Hematopoietic multipotent progenitor cell treated with erythropoietin and hydrocortisone succinate and interleukin-3 and kit ligand, for 6 days (in vitro differentiated cells): ENCODE measurements at regions not wholly inside any gene's neighbourhood (a gene's known extent, or its start where the extent isn't known, plus 50 kb on each side); places are given as distances from the start of the nearest gene placed in this dataset.

Experiments used
- DNase-seq: peaks from one replicate; pipeline ENCODE4 v3.0.0-alpha.2; 2015

DNA sequence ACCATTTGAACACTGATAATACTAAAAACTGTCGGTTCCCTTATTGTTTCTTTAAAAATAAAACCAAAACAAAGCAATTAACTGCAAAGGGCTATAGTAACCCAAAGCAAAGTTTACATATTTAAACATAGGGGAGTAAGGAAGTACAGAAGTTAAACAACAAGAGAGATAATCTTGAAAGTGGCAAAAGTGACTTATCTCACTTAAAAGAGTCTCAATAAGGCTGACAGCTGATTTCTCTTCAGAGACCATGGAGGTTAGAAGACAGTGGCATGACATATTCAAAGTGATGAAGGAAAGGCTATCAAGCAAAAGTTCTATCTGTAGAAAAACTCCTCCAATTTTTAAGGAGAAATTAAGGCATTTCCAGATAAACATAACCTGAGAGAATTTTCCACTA, 233.5 kb upstream of the HDAC9 start:
- DNase-seq = peak; percentile 35

DNA sequence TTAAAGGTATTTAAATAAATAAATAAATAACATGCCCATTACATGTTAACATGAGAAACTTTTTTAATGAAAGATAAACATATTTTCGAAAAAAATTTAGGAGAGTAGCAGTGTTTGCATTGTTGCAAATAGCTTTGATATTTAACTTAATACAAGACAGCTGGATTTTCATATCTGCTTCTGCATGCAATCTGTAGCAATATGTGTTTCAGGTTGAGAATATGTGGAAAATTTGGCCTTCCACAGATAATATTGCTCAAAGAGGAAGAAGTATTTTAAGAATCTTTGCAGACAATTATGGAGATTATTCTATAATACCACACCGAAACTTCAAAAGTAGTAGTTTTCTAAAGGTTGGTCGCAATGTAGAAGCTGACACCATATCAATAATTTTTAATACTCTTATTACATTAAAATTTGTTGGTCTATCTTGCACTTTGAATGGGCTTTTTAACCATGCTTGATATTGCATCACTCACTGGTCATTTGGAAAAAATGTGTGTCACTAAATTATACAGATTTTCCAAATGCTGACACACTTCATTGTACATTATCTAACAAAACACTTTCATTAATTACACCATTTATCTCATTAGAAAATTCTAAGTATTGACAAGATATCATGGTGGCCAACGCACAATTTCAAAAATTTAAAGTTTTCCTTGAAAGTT, 229.8 kb upstream of the HDAC9 start:
- no peak for DNase-seq

DNA sequence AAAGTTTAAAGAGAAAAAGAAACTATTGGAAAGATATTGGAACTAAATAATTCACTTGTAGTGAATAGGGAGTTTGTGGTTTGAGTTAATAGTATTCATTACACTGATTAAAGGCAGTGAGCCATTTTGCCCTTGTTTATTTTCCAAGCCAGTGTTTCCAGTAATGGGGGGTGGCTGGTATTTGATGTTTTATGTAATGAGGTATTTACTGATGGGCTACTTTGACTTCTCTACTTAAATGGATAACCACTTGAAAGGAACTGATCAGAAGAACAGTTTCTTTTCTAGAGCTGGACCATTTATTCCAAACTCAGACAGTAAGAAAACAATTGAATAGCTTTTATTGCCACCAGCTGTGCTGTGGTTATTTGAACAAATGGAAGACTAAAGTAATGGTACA, 227.0 kb upstream of the HDAC9 start:
- no peak for DNase-seq

DNA sequence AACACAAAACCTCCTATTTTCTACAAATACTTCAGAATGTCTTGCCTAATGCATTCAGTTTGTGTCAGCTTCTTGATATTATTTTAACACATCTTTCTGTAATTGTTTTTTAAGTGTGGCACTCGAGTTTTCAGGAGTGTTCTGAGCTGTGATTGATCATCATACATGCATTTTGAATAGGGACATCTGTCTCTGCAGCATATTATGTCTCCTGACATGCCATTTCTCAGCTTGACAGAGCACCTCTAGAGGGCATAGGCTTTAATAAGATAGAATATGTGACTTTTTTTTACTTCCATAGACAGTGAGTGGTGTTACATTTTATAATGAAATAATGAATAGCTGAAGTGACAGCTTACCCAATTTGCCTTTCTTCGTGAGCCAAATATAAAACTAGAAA, 219.2 kb upstream of the HDAC9 start:
- DNase-seq = no peak

DNA sequence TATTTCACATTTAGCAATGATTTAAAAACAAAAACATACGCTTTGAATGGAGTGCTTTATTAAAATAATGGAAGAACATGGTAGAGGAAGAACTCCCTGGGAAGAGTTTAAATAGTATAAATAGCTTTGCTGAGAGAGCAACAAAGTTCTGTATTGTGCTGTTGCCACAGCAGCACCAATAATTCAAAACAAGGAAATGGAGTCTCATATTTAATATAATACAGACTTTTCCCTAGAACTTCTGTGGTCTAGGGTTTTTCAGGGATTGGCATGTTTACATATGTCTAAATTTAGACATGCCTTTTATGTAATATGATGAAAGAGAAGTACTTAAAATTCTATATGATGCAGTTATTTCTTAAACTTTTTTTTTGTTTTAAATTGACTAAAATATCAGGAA, 217.2 kb upstream of the HDAC9 start:
- no peak for DNase-seq

DNA sequence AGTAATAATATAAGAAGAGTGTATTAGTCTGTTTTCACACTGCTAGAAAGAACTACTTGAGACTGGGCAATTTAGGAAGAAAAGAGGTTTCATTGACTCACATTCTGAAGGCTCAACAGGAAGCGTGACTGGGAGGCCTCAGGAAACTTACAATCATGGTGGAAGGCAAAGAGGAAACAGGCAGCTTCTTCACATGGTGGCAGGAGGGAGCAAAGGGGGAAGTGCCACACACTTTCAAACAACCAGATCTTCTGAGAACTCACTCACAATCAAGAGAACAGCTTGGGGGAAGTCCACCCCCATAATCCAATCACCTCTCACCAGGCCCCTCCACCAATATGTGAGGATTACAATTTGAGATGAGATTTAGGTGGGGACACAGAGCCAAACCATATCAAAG, 212.5 kb upstream of the HDAC9 start:
- DNase-seq = no peak

DNA sequence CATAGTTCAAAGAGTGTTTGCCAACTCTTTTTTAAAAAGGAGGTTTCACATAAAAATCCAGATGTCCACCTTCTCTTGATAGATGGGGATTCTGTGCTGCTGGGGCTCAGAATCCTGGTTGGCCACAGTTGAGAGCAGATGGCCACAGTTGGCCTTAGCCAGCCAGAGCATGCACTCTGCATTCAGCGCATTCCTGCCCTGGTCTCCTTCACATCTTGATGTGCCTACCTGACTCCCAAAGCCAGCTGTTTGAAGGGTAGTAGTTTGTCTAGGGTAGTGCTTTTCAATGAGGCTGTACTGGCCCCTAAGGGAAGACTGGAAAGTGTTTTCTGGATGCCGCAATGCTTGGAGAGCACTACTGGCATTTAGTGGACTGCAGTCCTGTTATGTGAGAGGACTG, 208.1 kb upstream of the HDAC9 start:
- DNase-seq = no peak

DNA sequence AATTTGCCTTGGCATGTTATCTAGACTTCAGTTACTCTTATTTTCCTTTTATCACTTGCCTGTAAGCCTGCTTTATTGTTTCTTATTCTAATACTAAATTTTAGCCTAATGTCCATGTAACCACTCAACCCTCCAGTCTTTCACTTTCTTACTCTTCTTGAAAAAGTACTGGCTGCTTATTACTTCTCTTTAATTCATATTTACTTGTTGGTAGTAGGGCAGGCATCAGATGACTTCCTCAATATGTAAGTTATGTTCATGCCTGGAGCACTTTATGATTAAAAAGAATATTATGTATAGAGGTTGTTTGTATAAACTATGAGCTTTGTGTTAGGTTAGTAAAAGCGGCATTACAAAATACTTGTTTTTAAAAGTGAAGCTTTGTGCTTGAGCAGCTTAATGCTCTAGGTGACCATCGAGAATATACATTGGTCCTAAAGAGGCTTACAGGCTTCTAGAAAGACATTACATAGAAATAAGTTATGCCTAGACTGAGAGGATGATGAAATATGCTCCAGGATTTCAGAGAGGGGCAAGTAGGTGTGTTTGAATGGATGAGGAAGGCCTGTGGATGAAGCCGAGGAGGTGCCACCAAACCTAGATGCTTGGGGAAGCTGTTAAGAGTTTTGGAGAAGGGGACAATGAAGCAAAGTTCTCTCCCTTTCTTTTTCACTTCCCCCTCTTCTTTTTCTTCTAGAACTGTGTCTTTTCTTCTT, 207.1 kb upstream of the HDAC9 start:
- no peak for DNase-seq

DNA sequence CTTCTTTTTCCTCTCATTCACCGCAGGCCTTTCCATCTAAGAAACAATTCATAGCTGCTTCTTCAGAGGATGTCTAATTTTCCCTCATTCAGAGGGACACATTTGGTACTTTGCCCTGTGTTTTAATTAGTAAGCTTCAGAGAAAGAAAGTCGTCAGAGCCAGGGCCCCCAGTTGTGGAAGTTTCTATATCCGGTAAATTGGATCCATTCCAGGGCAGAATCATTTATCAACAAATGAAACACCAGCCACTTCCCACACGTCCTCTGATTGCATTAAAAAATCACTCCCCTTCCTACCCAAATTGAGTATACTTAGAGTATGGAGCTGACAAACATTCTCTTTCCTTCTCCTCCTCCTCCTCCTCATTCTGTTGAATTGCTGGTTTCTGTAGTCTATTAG, 205.8 kb upstream of the HDAC9 start:
- DNase-seq = no peak

DNA sequence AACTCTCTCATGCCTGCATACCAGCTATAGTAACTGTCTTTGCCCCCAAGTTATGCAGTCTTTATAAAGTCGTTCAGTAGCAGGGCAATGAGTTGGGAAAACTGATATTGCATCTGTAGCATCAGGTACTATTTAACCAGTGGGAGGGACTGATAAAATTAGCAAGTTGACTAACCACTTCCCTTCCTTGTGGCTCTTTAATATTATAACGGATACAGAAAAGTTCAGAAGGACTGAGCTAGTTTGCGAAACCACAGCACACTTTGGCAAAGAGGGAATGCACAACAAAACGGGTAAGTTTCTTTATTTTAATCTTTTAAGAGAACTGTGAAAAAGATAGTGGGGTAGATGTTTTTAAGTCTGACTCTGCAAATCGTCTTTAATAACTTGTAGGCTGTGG, 205.3 kb upstream of the HDAC9 start:
- DNase-seq = peak; percentile 45

DNA sequence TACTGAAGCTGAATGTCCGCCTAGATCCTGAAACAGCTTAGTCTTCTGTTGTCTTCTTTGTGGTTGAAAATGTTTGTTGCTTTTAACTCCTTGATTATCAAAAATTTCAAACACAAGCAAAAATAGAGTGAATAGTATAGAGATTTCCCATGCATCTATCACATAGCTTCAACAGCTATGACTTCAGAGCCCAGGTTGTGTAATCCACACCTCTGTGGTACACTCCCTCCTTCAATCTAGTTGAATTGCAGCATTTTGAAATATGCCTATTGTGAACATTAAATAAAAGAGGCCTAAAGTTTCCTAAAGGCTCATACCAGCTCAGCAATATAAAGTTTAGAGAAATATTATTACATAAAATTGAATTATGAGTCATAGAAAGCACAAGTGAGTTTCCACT, 204.7 kb upstream of the HDAC9 start:
- DNase-seq = peak; percentile 38

DNA sequence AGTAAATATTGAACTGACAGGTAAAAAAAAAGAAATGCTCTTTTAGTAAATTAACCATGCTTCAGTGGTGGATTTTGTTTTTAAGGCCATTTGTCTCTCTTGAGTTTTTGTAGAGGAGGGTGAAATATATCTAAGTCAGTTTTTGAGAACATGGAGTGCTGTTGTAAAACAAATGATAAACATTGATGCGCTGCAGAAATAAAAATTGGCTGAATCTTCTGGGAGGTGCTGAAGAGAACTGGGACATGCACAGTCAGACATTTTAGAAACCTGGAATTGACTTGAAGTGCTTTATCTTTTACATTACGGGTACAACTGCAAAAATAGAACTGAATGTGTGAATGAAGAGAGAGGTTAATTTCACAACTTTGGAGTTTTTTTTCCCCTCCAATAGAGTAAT, 203.0 kb upstream of the HDAC9 start:
- no peak for DNase-seq

DNA sequence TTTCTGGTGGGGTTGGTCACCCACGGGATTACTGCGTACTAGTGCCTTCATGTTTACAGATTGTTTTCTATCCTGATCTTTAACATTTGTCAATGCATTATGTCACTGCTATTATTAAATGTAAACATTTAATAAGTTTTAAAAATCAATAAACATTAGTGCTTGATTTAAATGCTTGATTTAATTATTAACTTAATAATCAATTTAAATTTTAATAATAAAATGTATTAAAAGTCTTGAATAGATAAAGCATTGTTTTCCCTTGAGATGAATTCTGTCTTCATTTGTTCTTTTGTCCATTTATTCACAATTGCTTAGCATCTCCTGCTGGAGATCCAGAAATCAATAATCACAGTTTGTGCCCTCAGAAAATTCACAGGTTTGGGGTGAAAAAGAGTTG, 201.8 kb upstream of the HDAC9 start:
- no peak for DNase-seq

DNA sequence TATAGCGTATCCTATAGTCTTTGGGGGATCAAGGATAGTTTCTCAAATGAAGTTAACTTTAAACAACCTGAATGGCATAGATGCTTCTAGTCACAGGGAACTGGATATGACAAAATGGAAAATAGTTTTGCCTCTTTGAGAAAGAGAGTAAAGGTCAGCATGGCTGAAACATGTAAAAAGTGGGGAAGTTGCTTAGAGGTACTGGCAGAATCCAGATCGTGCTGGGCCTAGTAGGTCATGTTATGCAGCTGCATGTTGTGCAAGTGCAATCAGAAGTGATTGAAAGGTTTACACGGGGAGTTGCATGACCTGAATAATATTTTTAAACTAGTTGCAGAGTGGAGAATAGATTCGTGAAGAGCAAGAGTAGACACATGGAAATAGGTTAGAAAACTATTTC, 201.1 kb upstream of the HDAC9 start:
- DNase-seq = no peak

DNA sequence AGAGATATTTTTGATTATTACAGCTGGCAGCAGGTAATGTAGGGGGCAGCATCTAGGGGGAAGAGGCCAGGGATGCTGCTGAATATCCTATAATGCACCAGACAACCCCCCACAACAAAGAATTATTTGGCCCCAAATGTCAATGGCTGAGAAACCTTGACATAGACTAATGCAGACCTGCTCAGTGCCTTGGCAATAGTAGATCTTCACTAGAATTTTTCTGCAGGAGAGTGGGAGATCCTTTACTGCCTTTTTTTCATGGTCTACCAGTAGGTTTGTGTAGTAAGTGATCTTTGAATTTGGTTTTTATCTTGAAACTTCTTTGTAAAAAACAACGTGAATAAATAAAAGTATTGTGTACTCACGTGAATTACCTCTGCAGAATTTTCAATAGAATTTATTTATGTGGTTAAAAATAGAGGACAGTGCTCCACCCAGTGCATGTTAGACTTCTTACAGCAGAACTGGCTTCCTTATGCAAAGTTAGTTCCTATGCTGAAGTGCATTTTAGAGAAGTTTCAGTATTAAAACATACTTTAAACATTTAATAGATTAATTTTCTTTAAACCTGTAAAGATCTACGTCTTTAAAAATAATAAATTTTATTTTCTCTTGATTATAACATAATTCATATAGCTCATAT, 199.6 kb upstream of the HDAC9 start:
- no peak for DNase-seq

DNA sequence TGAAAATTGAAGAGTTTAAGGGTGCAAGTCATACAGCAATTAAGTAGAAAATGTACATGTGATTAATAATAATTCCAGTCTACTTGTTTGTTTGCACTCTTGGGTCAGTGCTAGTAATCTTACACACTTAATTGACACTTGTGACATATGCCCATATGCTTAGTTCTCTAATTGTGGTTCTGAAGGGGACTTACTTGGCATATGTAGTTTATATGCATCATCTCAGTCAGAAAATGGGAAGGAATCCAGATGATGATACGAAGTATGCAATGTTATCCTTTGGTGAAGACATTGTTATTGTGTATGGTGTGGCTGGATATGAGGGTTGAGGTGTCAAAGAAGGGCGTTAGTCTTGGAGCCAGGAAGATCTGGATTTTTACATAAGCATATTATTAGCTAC, 193.5 kb upstream of the HDAC9 start:
- no peak for DNase-seq

DNA sequence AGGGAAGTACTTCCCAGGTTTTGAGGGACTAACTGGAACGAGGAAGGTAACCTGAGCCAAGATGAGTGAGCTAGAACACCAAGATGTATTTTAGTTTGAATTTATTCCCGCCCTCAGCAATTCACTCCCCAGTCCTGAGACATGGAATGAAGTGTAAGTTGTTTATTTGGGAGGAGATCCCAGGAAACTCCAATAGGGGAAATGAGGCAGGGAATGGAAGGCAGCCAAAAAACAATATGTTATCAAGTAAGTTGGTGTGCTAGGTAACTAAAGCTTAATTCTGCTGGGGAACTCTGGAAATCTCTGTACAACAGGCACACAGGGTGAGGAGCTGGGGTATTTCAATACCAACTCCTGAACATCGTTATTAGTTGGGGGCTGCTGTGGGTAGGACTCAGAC, 189.7 kb upstream of the HDAC9 start:
- no peak for DNase-seq

DNA sequence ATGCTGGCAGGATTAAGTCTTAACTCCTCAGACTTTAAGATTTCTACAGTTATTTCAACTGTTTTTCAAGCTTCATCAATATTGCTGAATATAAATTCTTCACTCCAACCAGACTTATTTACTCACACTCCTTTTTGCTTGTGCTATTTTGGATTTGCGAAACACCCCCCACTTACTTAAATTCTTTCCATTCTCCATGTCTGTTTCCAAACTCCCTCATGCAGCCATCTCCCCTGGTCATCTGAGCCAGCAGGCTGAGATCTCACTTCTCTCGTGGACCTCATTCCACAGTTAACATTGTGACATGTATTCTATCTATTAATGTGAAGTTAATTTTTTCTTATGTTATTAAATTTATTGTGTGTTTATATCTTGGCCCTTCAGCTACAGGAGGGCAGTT, 188.9 kb upstream of the HDAC9 start:
- DNase-seq = no peak

DNA sequence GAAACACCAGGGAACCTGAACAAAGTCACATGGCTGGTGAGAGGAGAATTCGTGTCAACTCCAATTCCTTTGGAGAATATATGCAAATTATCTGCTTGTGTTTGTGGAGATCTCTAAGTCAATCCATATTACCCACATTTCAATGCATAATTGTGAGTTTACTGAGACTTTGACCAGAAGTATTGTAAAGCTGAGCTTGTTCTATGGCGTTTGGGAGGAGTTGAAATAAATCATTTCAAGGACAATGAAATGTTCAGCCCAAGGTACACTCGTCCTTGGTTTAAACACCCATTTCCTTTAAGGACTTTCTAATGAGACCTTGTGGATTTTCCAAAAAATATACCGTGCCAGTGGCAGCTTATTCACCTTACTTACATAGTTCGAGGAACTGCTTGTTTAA, 186.6 kb upstream of the HDAC9 start:
- no peak for DNase-seq

DNA sequence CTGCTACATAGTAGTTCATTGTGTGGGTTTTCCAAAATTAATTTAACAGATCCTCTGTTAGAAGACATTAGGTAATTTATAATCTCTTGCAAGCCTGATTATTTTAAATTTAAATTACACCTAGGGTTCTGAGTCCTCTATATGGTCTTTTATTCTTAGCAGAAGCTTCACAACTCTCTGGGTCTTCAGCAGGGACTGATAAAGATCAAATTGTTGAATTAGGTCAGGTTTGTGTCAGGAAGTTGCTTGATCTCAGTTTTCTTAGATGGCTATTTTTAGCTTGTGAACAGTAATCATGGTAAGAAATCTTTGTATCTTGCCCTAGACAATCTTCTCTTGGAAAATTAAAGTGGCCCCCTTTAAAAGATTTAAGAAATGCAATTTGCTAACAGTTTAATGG, 183.1 kb upstream of the HDAC9 start:
- DNase-seq = no peak

DNA sequence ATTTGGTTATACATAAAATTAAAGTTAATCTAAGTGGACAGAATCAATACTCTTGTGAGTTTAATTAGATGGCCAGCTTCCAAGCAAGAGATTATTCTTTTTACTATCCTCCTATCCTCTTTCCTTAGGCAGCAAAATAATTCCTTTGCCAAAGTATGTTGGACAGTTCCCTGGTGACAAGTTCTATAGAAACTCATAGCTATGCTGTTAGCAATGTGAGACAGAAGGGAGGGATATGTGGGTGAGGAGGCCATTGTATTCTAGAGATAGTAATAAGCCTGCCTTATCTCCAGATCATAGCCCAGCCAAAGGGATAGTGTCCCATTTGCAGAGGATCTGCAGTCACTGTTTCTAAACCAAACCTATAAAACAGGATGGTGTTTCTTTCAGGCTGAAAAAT, 181.6 kb upstream of the HDAC9 start:
- DNase-seq = no peak

DNA sequence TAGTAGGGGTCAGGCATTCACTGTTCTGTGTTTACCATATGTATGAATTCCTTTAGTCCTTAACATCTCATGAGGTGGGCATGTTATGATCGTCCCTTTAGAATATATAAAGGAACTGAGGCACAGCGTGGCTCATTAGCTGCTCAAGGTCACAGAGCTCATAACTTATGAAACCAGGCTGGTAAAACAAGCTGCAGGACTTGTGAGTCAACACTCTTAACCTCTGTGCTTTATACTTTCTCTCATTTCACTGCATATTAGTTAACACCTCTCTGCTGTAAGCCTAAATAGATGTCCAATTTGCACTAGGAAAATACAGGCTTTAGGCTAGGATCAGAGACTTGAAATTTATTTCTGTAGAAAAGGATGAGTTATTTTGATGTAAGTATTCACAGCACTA, 180.3 kb upstream of the HDAC9 start:
- DNase-seq = no peak

DNA sequence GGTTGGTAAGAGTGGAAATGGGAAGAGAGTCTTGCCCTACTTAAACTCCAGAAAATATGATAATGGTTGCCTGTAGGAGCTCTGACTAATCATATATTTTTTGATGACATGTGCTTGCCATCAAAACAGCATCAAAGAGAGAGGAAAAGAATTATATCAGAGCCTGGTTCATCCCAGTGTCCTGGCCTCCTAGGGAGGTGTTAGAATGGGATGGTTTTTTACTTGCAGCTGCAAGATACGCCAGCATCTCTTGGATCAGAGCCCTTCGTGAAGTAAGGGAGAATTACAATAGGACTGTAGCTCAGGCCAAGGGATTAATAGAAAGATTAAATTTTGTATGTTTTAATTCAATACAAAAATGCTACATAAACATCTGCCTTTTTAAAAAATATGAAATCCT, 177.6 kb upstream of the HDAC9 start:
- DNase-seq = no peak

DNA sequence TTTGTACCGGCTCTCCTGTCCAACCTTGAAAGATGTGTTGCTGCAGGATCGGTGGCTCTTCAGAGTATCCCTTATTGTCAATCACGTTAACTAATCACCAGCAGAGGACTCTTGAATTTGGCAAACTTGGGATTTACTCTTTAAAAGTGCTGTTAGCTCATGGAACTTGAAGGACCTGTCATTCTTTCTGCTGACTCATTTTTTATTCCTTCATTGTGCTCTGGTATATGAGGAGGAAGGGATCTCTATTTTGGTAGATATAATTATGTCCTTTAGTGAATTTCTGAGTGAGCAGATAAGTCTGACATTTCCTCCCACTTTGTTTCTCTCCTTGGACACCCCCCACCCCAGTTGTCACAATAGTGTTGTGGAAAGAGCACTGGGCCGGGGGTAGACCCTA, 175.1 kb upstream of the HDAC9 start:
- DNase-seq = no peak
